Calu3 (cell line): ENCODE measurements at regions not wholly inside any gene's neighbourhood (a gene's known extent, or its start where the extent isn't known, plus 50 kb on each side); places are given as distances from the start of the nearest gene placed in this dataset.

Experiments used
- BruUV-seq: library from RNA; stranded (reverse); fragments of 400-500 nt; replicated peaks from 2 replicates; lab custom pipeline; 2021; lab: Mats Ljungman, UMichigan
- CTCF ChIA-PET: fragments of 300-600 bp; sonication (Branson Sonifier 250); formaldehyde crosslinking; loops from one replicate; lab custom pipeline; 2022; ENCODE audit warnings: antibody characterized with exemption; lab: Charles Lee
- DNase-seq: peaks from one replicate; pipeline ENCODE4 v3.0.0; 2022
- H3K27ac Mint-ChIP-seq: one replicate; pipeline ENCODE4 v1.8.0; 2022; ENCODE audit warnings: mixed read lengths; ENCODE audit not compliant: unreplicated experiment
- H3K27me3 Mint-ChIP-seq: one replicate; pipeline ENCODE4 v1.8.0; 2022; ENCODE audit warnings: mixed read lengths; ENCODE audit not compliant: unreplicated experiment
- H3K36me3 Mint-ChIP-seq: one replicate; pipeline ENCODE4 v1.8.0; 2022; ENCODE audit warnings: mild to moderate bottlenecking, moderate library complexity, mixed read lengths; ENCODE audit not compliant: insufficient read depth, unreplicated experiment
- H3K4me1 Mint-ChIP-seq: one replicate; pipeline ENCODE4 v1.8.0; 2022; ENCODE audit warnings: mild to moderate bottlenecking, low read depth, mixed read lengths; ENCODE audit not compliant: unreplicated experiment
- H3K4me3 Mint-ChIP-seq: one replicate; pipeline ENCODE4 v1.8.0; 2022; ENCODE audit warnings: mild to moderate bottlenecking, low read depth, moderate library complexity, mixed read lengths; ENCODE audit not compliant: unreplicated experiment
- H3K9me3 Mint-ChIP-seq: one replicate; pipeline ENCODE4 v1.8.0; 2022; ENCODE audit warnings: low read depth, mixed read lengths; ENCODE audit not compliant: unreplicated experiment
- CTCF ChIP-seq: fragments of 200-600 bp; IDR thresholded peaks from one replicate; pipeline ENCODE4 v1.8.0; 2022; ENCODE audit warnings: antibody characterized with exemption; ENCODE audit not compliant: unreplicated experiment
- intact Hi-C: fragments of 100-400 bp; cut with micrococcal nuclease; formaldehyde crosslinking; loops from one replicate; pipeline ENCODE4 v1.10.0; 2022; ENCODE audit not compliant: unreplicated experiment

DNA sequence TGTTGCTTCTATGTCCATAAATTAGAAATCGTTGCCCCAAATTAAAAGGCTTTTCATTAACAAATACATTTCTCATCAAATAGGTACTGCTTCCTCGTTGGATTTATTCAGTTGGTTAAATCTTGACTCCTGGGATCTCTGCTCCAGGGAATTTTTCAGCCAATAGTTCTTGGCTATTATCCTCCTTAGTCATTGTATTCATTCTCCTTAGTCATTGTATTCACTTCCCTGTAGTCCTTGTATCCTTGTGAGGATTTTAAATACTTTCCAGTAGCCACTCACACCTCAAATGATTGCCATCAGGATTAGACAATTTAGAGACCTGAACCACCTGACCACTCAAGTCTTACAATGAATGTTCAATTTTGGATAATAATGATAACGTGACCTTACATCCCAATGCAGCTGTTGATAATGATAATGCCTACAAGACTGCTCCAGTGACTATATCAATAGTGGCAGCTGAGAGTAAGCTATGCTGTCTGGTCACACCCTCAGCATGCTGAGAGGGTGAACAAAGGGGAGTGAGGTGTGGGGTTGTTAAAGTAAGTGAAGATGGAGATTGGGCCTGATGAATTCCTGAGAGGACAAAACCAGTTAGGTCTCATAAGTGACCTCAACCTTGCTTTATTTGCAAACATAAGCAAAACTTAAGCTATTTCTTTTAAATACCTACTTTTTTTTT, 193.7 kb upstream of the RTL1 start:
- no peak for DNase-seq
- Mint-ChIP-seq H3K4me3 (no peak overlapping the region), H3K36me3 (no peaks in the 10 kb centered on the region), H3K4me1 (no peaks in the 10 kb centered on the region), H3K9me3 (peaks cover 5% of the 10 kb centered on the region), H3K27ac (no peak overlapping the region), H3K27me3 (no peaks in the 10 kb centered on the region)
- intact Hi-C loops: no loop called here
- BruUV-seq: no TSS peak
- TF ChIP-seq CTCF: no peak
- CTCF ChIA-PET: interaction anchor here (0.6 kb wide), 1 partner anchor 20 kb away, joined by 4 read pairs; no protein-coding TSS in a partner anchor

- peaks cover 5% of the 10 kb centered on the region for H3K9me3 Mint-ChIP-seq
- no peaks in the 10 kb centered on the region for H3K27me3 Mint-ChIP-seq
- no peak for DNase-seq
- H3K4me3 Mint-ChIP-seq: no peak overlapping the region
- no peaks in the 10 kb centered on the region for H3K4me1 Mint-ChIP-seq
- intact Hi-C loops: no loop called here
- CTCF ChIA-PET: no interaction called here
- no peak for TF ChIP-seq CTCF
- BruUV-seq: no TSS peak
- H3K36me3 Mint-ChIP-seq: no peaks in the 10 kb centered on the region
- H3K27ac Mint-ChIP-seq: no peak overlapping the region
These were observed 194.7 kb upstream of the RTL1 start for GRCh38 chr14:101098177-101098576.

GRCh38 chr14:101098641-101099040, 195.1 kb upstream of the RTL1 start:
- CTCF ChIA-PET: no interaction called here
- BruUV-seq: no TSS peak
- Mint-ChIP-seq H3K36me3 (no peaks in the 10 kb centered on the region), H3K9me3 (peaks cover 5% of the 10 kb centered on the region), H3K4me3 (no peak overlapping the region), H3K27ac (no peak overlapping the region), H3K4me1 (no peaks in the 10 kb centered on the region), H3K27me3 (no peaks in the 10 kb centered on the region)
- no peak for DNase-seq
- intact Hi-C loops: no loop called here
- TF ChIP-seq CTCF: no peak

DNA sequence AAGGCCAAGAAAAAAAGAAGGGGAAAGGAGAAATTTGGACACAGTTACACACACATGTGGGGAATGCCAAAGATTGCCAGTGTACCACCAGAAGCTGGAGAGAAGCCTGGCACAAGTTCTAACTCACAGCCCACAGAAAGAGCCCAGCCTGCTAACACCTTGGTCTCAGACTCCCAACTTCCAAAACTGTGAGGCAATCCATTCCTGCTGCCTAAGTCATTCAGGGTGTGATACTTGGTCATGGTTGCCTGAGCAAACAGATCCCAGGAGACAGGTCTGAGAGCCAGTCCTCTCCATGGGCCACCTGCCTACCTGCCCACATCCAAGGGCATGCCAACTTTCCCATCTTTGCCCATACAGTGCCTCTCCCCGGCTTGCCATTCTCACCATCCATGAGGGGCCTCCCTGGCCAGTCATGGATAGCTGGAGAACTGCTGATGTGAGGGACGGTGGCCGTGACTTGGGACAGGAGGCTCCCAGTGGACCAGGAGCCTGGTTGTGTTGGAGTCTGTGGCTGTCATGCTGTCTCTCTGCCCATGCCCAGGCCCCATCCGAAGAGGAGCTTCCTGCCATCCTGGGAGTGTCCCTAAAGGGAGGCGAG, 198.0 kb upstream of the RTL1 start:
- no peak overlapping the region for H3K4me3 Mint-ChIP-seq
- H3K9me3 Mint-ChIP-seq: peaks cover 7% of the 10 kb centered on the region
- no peaks in the 10 kb centered on the region for H3K4me1 Mint-ChIP-seq
- BruUV-seq: no TSS peak
- no peak for TF ChIP-seq CTCF
- H3K27me3 Mint-ChIP-seq: no peaks in the 10 kb centered on the region
- CTCF ChIA-PET: interaction anchor here (0.7 kb wide), 1 partner anchor 1096 kb away, joined by 5 read pairs; no protein-coding TSS in a partner anchor
- no peak for DNase-seq
- intact Hi-C loops: no loop called here
- H3K27ac Mint-ChIP-seq: no peak overlapping the region
- H3K36me3 Mint-ChIP-seq: no peaks in the 10 kb centered on the region
